Stomach (tissue), 4 donors: ENCODE measurements at regions not wholly inside any gene's neighbourhood (a gene's known extent, or its start where the extent isn't known, plus 50 kb on each side); places are given as distances from the start of the nearest gene placed in this dataset.

Experiments
- CTCF ChIP-seq, 7 experiments: fragments of 450-650 bp in 4 of 7; fragments of 200-600 bp in 3 of 7; sonication (generic) in 3 of 7; IDR thresholded peaks; one replicate each; pipeline ENCODE4 v1.5.1; 2016 to 2019; ENCODE audit warnings: antibody characterized with exemption in 7 of 7, control low read depth in 2 of 7, mild to moderate bottlenecking in 1 of 7
- POLR2A ChIP-seq, 4 donors: fragments of 450-650 bp; IDR thresholded peaks; one replicate each; pipeline ENCODE4 v1.6.1; 2016; ENCODE audit warnings: antibody characterized with exemption in 4 of 4, control low read depth in 2 of 4, mild to moderate bottlenecking in 1 of 4, moderate library complexity in 1 of 4

- no peak for TF ChIP-seq CTCF (IDR thresholded peaks at IDR 0.05)
- no peak for TF ChIP-seq POLR2A (IDR thresholded peaks at IDR 0.05)
These were observed 197.4 kb upstream of the FOXP2 start for GRCh38 chr7:114217026-114217806.
